ENCODE measurements at regions not wholly inside any gene's neighbourhood (a gene's known extent, or its start where the extent isn't known, plus 50 kb on each side); places are given as distances from the start of the nearest gene placed in this dataset.

DNA sequence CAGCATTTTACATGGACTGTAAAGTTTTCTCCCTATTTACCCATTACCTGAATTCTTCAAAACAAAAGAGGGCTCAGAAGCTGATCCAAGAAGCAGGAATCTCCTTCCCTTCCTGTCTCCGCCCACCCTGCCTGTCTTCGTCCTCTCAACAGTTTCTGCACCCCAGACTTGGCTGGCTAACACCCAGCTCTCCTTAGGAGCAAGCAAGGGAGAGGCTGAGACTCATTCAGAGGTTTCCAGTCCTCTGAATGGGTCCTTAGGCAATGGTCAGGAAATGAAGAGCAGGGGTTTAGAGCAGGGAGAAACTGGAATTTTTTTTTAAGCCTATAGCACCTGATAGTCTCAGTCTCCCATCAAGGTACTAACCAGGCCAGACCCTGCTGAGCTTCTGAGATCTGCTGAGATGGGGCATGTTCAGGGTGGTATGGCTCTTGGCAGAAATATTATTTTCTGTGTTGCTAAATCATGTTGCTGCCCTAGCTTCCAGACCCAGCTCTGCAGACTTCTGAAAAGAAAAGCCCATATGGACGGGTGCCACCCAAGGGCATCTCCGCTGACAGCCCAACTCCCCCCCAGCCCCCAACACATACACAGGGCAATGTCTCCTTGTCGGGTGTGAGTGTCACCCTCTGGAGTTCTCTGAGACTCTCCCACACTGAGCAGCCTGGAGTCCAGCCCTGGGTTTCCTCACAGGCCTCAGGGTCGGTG is 74.6 kb upstream of the CD93 start:
- ATAC-seq (peak in 1 of 4 donors; percentile 12), DNase-seq (no peak)
- H3K9me3 ChIP-seq: no peaks in the 10 kb centered on the region
- H3K4me3 ChIP-seq: no peak overlapping the region
- intact Hi-C loops (cut with DNase I): no loop called here
- no peaks in the 10 kb centered on the region for H3K27me3 ChIP-seq (ENCODE audit: insufficient read depth in 3 of 3, low read length in 2 of 3)
- 72 to 76% (median 75%) methylated on average over 6 of the region's 6 CpGs for WGBS, 3 donors
- peak overlapping the region; percentile 48 for H3K27ac ChIP-seq
- TF ChIP-seq, protein P1, sequence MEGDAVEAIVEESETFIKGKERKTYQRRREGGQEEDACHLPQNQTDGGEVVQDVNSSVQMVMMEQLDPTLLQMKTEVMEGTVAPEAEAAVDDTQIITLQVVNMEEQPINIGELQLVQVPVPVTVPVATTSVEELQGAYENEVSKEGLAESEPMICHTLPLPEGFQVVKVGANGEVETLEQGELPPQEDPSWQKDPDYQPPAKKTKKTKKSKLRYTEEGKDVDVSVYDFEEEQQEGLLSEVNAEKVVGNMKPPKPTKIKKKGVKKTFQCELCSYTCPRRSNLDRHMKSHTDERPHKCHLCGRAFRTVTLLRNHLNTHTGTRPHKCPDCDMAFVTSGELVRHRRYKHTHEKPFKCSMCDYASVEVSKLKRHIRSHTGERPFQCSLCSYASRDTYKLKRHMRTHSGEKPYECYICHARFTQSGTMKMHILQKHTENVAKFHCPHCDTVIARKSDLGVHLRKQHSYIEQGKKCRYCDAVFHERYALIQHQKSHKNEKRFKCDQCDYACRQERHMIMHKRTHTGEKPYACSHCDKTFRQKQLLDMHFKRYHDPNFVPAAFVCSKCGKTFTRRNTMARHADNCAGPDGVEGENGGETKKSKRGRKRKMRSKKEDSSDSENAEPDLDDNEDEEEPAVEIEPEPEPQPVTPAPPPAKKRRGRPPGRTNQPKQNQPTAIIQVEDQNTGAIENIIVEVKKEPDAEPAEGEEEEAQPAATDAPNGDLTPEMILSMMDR (IDR thresholded peaks at IDR 0.05): no peak
- H3K36me3 ChIP-seq (ENCODE audit: insufficient read depth in 1 of 2, low read depth in 1 of 2): no peaks in the 10 kb centered on the region
- peaks cover 53% of the 10 kb centered on the region for H3K4me1 ChIP-seq

DNA sequence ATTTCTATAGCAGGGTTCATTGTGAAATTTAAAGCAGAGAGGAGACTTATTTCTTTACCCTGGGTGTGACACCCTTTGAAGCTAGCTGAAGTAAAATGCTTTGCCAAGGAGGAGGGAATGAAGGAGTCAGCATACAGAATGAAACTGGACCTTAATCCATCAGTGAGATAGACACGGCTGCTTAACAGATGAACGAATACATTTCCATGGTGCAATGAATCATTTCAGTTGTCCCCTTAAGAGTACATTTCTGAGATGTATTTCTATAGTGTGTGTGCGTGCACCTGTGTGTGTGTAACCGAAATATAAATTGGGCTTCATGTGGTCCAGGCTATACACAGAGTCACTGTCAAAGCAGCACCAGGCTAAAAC is 73.8 kb upstream of the CD93 start:
- intact Hi-C loops (cut with DNase I): loop anchor here in 1 of 2 donors (10.0 kb wide), 2 partner anchors 195 to 475 kb away; partner anchors contain the start of genes CST3 and NXT1
- 15 to 45% (median 21%) methylated on average over 4 of the region's 4 CpGs for WGBS, 3 donors
- H3K4me1 ChIP-seq: peaks cover 54% of the 10 kb centered on the region

DNA sequence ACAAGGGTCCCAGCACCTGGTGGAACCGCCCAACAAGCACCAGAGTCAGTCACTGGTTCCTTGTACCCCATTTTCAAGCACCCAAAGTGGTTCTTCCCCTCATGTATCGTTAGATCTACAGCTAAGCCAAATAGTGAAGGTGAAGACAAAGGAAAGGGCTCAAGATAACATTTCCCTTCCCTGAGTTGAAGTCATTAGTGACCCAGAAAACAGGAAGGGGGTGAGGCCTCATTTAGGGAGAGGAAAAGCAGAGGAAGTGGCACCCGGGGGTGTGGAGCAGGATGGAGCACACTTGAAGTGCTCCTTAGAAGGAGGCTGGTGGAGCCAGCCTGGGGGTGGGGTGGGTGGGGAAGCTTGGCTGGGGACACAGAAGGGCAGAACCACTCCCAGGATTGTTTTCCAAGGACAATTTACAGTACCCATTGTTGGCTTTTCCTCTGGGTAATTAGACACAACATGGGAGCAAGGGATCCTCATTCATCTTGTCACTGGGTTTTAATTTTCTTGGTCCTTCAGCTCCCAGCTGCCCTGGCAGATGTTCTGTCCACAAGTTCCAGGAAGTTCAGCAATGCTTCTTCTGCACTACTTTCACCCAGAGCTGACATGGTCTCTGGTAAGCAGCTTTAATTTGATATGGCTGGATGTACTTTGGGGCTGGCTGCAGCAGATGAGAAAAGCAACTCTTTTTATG is 73.3 kb upstream of the CD93 start:
- H3K4me3 ChIP-seq: no peak overlapping the region
- 61 to 71% (median 68%) methylated on average over 3 of the region's 3 CpGs for WGBS, 3 donors
- H3K27ac ChIP-seq: peak overlapping the region; percentile 48
- no peaks in the 10 kb centered on the region for H3K36me3 ChIP-seq (ENCODE audit: insufficient read depth in 1 of 2, low read depth in 1 of 2)
- H3K4me1 ChIP-seq: peaks cover 56% of the 10 kb centered on the region
- intact Hi-C loops (cut with DNase I): loop anchor here in 1 of 2 donors (10.0 kb wide), 2 partner anchors 195 to 475 kb away; partner anchors contain the start of genes CST3 and NXT1
- TF ChIP-seq, protein P1 (IDR thresholded peaks at IDR 0.05): no peak
- H3K27me3 ChIP-seq (ENCODE audit: insufficient read depth in 3 of 3, low read length in 2 of 3): no peaks in the 10 kb centered on the region
- H3K9me3 ChIP-seq: no peaks in the 10 kb centered on the region
- ATAC-seq (peak in 2 of 4 donors; percentile 7 to 9), DNase-seq (no peak)

More for the DNA sequence above, 73.8 kb upstream of the CD93 start:
- DNase-seq (no peak), ATAC-seq (peak; percentile 28 to 54 (median 42))
- TF ChIP-seq, protein P1 (IDR thresholded peaks at IDR 0.05): no peak
- Histone ChIP-seq H3K27me3 (ENCODE audit: insufficient read depth in 3 of 3, low read length in 2 of 3) (no peaks in the 10 kb centered on the region), H3K36me3 (ENCODE audit: insufficient read depth in 1 of 2, low read depth in 1 of 2) (no peaks in the 10 kb centered on the region), H3K9me3 (no peaks in the 10 kb centered on the region), H3K27ac (peak overlapping the region; percentile 48), H3K4me3 (no peak overlapping the region)

DNA sequence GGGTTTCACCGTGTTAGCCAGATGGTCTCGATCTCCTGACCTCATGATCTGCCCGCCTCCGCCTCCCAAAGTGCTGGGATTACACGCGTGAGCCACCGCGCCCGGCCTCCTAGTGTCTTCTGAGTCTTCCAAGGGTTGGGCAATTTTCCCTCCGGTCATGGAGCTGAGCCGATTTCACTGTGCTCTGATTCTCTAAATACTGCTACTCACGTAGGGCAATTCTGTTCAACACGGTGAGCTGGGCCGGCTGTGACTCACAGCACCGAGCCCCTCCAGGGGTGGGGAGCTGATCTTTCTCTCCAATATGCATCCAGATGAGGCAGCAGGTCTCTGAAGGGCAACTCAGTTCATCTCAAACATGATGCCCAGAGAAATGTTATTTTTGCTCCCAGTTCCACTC is 71.6 kb upstream of the CD93 start:
- no peak for ATAC-seq
- no peaks in the 10 kb centered on the region for H3K36me3 ChIP-seq (ENCODE audit: insufficient read depth in 1 of 2, low read depth in 1 of 2)
- intact Hi-C loops (cut with DNase I): loop anchor here in 1 of 2 donors (10.0 kb wide), 2 partner anchors 197 to 477 kb away; partner anchors contain the start of genes CST3 and NXT1
- no peaks in the 10 kb centered on the region for H3K9me3 ChIP-seq
- DNase-seq: no peak
- 46 to 74% (median 50%) methylated on average over 15 of the region's 15 CpGs for WGBS, 3 donors
- no peaks in the 10 kb centered on the region for H3K27me3 ChIP-seq (ENCODE audit: insufficient read depth in 3 of 3, low read length in 2 of 3)
- no peak overlapping the region for H3K4me3 ChIP-seq
- peaks cover 68% of the 10 kb centered on the region for H3K4me1 ChIP-seq
- no peak overlapping the region for H3K27ac ChIP-seq
- TF ChIP-seq, protein P1 (IDR thresholded peaks at IDR 0.05): no peak
